GM19351 (cell line): ENCODE measurements at regions not wholly inside any gene's neighbourhood (a gene's known extent, or its start where the extent isn't known, plus 50 kb on each side); places are given as distances from the start of the nearest gene placed in this dataset.

Experiments
- ATAC-seq: cut with Tn5 transposase; IDR thresholded peaks from one replicate; pipeline ENCODE4 v1.9.1; 2021; ENCODE audit warnings: mild to moderate bottlenecking, moderate library complexity; ENCODE audit not compliant: unreplicated experiment

DNA sequence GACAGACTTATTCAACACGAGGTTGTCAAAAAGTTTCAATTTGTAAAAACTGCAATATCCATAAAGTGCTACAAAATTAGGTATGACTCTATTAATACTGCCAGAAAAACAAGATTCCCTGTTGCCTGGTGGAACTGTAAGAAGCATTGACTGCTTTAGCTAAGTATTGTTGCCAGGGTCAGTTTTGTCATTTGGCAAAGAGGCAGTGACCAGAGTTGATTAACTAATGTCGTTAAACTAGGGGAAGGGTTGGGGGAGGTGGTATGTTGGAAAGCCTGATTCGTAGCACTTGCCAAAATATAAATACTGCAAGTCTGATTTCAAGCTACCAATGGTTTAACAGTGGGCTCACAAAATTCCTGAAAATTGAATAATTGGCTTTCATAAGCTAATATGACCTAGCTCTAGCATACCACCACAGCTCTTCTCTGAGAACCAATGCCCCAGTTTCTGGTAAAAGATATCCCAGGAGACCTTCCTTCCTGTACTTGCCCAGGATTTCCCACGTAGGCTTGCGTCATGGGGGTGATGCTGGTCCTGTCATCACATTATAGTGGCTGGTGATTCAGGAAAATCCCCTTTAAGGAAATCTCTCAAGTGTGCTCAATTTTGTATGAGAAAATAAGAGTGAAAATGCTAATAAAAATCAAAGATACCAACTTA is 266.4 kb upstream of the TBC1D5 start:
- ATAC-seq = no peak

DNA sequence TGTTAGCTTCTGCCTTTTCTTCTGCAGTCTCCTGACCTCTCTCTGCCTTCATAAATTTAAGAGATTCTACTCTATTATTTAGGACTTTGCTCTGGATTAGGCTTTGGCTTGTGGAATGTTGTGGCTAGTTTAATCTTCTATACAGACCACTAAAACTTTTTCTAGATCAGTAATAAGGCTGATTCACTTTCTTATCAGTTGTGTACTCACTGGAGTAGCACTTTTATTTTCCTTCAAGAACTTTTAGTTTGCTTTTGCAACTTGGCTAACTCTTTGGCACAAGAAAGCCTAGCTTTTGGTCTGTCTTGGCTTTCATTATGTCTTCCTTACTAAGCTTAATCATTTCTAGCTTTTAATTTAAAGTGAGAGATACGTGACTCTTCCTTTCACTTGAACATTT is 265.5 kb upstream of the TBC1D5 start:
- no peak for ATAC-seq

DNA sequence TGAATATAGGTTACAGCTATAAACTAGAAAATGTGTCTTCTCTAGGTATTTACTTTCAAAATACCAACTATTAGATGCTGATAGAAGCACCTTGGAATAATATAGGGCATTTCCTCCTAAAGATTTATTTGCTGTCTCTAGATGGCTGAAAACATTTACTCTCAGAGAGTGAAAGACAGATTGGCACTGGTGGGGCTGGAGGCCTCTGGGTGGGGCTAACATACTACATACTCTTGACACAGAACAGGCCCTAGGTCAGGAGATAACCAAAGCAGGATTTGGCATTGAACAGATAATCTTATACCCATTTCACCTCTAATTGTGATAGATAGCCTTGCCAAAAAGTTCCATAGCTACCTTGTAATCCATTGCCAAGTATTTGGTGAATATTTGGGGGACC is 253.3 kb upstream of the TBC1D5 start:
- no peak for ATAC-seq

DNA sequence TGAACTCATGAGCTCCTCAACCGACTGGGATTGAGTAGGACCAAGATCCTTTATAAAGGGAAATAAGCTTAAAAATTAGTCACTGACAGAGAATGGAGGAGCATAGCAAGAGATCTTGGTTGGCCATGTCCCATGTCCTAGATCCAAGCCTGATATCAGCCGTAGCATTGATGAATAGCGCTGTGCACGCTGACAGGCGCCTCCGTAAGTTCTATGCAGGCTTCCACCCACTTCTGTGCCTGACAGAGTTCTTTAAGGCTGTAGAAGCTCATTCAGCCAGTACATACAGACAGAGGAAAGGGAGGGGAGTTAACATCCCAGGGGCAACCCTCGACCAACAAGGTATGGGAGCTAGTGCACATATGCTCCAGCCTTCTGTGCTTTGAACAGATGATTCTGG is 251.7 kb upstream of the TBC1D5 start:
- no peak for ATAC-seq

DNA sequence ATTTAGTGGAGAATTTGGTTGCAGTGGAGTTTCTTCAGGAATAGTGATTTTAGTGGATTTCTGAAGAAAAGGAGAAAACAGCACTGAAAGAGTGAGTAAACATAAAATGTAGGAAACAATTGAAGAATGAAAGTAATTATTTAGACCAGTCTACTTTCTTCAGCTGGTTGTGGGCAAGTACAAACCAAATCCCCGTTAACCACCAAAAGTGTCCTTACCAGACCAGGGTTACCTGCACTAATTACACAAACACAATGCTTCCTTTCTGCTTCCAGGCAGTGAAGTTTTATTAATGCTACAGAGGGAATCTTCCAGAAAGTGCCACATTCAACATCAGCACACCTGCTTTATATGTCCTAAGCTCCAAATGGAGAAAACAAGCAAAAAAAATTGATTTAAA is 248.0 kb upstream of the TBC1D5 start:
- ATAC-seq = no peak

- ATAC-seq = no peak
These were observed 244.0 kb upstream of the TBC1D5 start for GRCh38 chr3:17986348-17986816.

GRCh38 chr3:17985658-17986347 is 243.4 kb upstream of the TBC1D5 start:
- ATAC-seq = no peak

DNA sequence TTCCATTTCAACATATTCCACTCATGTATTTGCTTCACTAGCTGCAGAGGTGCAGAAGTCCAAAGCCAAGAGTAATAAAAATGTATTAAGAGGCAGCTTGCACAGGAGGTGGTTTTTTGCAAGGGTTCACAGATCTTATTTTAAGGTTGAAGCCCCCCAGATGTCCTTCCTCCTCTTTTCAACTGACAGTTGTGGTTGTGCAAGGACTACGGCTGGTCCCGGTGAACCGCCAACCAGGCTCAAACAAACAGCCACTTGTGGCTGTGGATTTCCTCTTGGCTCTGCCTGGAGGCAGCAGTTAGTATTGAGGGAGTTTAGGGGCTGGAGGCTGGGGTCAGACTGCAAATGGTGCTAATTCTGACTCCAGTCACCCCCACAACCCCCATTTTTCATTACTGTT is 240.7 kb upstream of the TBC1D5 start:
- no peak for ATAC-seq

DNA sequence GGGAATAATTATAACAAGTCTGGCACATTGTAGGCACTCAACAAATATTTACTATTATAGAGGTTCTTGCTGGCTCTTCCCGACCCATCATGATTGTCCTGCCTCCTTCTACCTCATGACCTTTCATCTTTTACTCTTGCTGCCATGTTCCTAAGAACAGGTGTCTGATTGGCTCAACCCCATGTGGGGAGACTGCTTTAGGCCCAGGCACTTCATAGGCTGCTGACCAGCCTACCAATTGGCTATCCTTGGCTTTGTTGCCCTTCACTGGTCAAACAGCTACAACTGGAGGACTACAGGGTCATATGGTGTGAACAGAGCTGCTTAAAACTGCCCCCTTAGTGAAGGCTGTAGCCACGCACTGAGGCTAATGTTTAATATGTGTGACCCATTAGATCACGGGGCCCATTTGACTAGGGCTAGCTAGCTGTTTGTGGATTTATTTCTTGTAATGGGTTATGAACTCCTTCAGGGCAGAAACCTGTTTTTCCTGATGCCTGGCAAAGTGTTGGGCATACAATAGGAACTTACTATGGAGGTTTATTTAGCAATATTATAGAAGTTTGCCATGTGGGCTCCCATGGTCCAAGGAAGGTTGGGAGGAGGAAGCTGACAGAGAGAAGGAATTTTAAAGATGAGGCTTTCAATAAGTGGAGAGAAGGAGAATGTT is 239.9 kb upstream of the TBC1D5 start:
- no peak for ATAC-seq

DNA sequence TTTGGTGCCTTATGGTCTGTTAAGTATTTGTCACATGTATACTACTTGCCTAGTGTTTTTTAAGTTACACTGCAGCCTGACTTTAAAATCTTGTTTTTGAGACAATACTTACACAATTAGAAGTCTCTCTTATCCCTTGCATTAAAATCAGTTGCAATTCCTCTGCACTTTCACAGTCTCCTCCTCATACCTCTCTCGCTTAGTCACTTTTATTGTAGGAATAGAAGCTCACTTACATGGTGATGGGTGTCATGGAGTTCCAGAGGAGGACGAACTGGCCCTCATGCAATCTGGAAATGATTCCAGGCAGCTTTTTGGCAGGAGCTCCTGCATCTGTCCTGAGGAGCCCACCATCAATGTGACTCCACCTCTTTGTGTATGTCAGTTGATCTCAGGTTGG is 238.4 kb upstream of the TBC1D5 start:
- ATAC-seq = no peak

DNA sequence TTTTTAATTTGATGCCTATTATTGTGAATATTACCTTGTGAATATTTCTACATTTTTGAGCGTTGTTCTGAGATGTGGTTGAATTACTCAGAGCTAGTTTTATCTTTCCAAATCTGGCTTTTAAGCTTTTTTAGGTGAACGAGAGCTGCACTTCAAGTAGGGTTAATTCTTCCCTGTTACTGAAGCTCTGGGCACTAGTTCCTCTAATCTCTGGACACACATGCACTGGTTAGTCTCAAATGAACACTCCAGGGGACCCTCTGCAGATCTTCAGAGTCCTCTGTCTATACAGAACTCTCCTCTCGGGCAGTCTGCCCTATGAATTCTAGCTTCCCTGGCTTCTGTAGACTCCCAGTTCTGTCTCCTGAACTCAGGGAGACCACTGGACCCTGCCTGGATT is 237.5 kb upstream of the TBC1D5 start:
- no peak for ATAC-seq

DNA sequence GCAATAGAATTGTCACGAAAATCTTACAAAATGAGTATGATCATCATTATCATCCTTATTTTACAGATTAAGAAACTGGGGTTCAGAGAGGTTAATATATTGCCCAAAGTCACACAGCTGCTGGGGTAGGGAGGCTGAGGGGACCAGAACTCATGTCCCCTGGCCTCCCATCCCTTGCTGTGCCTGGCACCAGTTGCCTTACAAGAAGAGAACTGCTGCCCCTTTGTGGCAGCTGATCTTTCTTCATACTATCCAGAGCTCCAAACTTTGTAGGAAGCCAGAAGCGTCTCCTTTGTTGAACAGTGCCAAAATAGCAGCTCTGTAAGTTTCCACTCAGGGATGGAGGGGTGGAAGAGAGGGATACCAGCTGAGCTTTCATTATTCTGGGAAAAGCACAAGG is 236.8 kb upstream of the TBC1D5 start:
- ATAC-seq = no peak

DNA sequence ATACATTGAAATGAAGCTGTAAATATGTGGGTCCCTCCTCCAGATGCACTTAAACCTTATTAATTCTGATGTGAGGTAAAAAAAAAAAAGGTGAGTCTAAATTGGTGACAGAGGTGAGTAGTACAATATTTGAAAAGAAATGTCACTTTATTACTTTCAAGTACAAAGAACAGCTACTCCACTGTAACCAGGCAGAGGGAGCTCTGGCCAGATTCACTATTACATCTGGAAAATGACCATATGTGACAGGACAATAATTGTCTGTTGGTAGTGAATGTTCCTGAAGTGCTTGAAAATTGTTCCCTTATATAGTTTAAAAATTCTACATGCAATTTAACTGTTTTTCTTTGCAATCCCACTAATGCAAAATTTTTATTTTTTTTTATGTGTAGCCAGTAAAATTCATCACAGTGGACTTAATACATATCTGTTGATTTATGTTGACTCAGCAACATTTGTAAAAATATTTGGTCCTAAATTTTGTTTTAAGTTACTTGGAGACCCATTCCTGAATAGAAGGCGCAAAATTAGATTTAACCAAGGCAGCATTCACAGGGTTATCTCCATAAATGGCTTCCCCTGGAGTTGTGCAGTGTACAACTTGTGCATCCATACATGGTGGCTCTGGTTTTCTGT is 231.9 kb upstream of the TBC1D5 start:
- no peak for ATAC-seq

- no peak for ATAC-seq
These were observed 230.8 kb upstream of the TBC1D5 start for GRCh38 chr3:17972959-17973906.

DNA sequence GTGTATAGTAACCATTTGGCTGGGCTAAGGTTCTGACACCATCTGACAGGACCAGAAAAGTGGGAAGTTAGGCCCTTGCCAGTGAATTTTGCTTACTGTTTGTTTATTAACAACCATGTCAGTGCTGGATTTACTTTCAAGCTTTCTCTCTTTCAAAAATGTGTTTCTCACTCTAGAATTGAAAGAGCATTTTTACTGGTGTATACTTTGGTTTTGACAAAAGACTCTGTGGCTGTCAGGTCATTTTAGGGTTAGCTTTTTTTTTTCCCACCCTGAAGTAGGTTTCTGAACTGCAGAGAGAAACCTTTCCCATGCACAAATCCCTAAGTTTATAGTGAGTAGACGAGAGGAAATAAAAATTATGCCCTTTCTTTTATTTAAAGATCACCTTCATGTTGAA is 230.0 kb upstream of the TBC1D5 start:
- no peak for ATAC-seq

GRCh38 chr3:17972030-17972429 is 229.6 kb upstream of the TBC1D5 start:
- no peak for ATAC-seq

GRCh38 chr3:17969985-17970568 is 227.6 kb upstream of the TBC1D5 start:
- ATAC-seq = no peak

DNA sequence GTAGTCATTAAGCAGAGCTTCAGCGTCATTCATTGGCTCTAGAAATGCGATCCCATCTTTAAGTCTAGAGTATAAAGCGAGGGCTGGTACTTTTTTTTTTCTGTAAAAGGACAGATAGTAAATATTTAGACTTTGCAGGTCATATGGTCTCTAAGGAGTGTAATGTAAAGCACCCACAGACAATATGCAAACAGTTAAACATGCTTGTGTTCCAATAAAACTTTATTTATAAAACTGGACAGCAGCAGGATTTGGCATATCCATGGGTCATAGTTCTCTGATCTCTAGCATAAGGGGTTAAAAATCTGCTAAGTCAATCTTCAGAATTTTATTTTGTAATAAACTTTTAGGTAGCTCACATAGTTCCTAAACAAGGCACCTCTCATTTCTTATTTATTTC is 226.8 kb upstream of the TBC1D5 start:
- ATAC-seq = no peak

- ATAC-seq = no peak
These were observed 225.6 kb upstream of the TBC1D5 start for GRCh38 chr3:17967953-17968607.

GRCh38 chr3:17967111-17967510 is 224.7 kb upstream of the TBC1D5 start:
- ATAC-seq = no peak
